ENCODE measurements at regions not wholly inside any gene's neighbourhood (a gene's known extent, or its start where the extent isn't known, plus 50 kb on each side); places are given as distances from the start of the nearest gene placed in this dataset.

GRCh38 chr18:42657551-42657950, 457.9 kb downstream of the RIT2 start:
- TF ChIP-seq POLR2A (IDR thresholded peaks at IDR 0.05) (no peak), CTCF (IDR thresholded peaks at IDR 0.05) (no peak)

Measured in testis (tissue), 2 donors.